Astrocyte (in vitro differentiated cells and primary cell): ENCODE measurements at regions not wholly inside any gene's neighbourhood (a gene's known extent, or its start where the extent isn't known, plus 50 kb on each side); places are given as distances from the start of the nearest gene placed in this dataset.

ENCODE experiments used
- DNase-seq: peaks from one replicate; pipeline ENCODE4 v3.0.0-alpha.2; 2010; ENCODE audit warnings: low read depth
- FAIRE-seq: peaks from 2 replicates; lab custom pipeline; 2011; peaks lifted over from hg19 to GRCh38; lab: Jason Lieb, UNC
- H2AFZ ChIP-seq: 2 replicates; pipeline ENCODE4 v1.6.0; 2012; ENCODE audit warnings: low read depth, low read length, inconsistent platforms
- H3K27ac ChIP-seq: 2 replicates; pipeline ENCODE4 v1.5.1; 2011; ENCODE audit warnings: low read depth, low read length, inconsistent platforms
- H3K27me3 ChIP-seq: 2 replicates; pipeline ENCODE4 v1.6.0; 2011; ENCODE audit warnings: low read length, inconsistent platforms; ENCODE audit not compliant: insufficient read depth
- H3K36me3 ChIP-seq: 2 replicates; pipeline ENCODE4 v1.5.1; 2011; ENCODE audit warnings: low read length, inconsistent platforms; ENCODE audit not compliant: insufficient read depth
- H3K4me1 ChIP-seq: 2 replicates; pipeline ENCODE4 v1.5.1; 2011; ENCODE audit warnings: low read length, inconsistent platforms; ENCODE audit not compliant: insufficient read depth
- H3K4me2 ChIP-seq: 2 replicates; pipeline ENCODE4 v1.6.0; 2012; ENCODE audit warnings: low read length, inconsistent platforms
- H3K4me3 ChIP-seq: 2 replicates; pipeline ENCODE4 v1.5.1; 2011; ENCODE audit warnings: low read depth, mild to moderate bottlenecking, low read length, inconsistent platforms; ENCODE audit not compliant: insufficient read depth
- H3K79me2 ChIP-seq: 2 replicates; pipeline ENCODE4 v1.6.0; 2012; ENCODE audit warnings: mild to moderate bottlenecking, low read length, inconsistent platforms; ENCODE audit not compliant: insufficient read depth
- H3K9ac ChIP-seq: 2 replicates; pipeline ENCODE4 v1.6.0; 2012; ENCODE audit warnings: mild to moderate bottlenecking, low read length, inconsistent platforms
- H3K9me3 ChIP-seq: 2 replicates; pipeline ENCODE4 v1.5.1; 2012; ENCODE audit warnings: low read depth, mild to moderate bottlenecking, low read length, inconsistent platforms; ENCODE audit not compliant: insufficient read depth
- H4K20me1 ChIP-seq: 2 replicates; pipeline ENCODE4 v1.6.0; 2012; ENCODE audit warnings: low read length, inconsistent platforms; ENCODE audit not compliant: insufficient read depth
- H3K27ac Mint-ChIP-seq: one replicate; pipeline ENCODE4 v1.8.0; 2021; ENCODE audit warnings: mild to moderate bottlenecking, mixed read lengths; ENCODE audit not compliant: unreplicated experiment
- H3K27me3 Mint-ChIP-seq: one replicate; pipeline ENCODE4 v1.8.0; 2021; ENCODE audit warnings: low read depth, mixed read lengths; ENCODE audit not compliant: unreplicated experiment
- H3K36me3 Mint-ChIP-seq: one replicate; pipeline ENCODE4 v1.8.0; 2021; ENCODE audit warnings: low read depth, mixed read lengths; ENCODE audit not compliant: unreplicated experiment
- H3K4me1 Mint-ChIP-seq: one replicate; pipeline ENCODE4 v1.8.0; 2021; ENCODE audit warnings: low read depth, mixed read lengths; ENCODE audit not compliant: unreplicated experiment
- H3K4me3 Mint-ChIP-seq: one replicate; pipeline ENCODE4 v1.8.0; 2021; ENCODE audit warnings: mild to moderate bottlenecking, moderate library complexity, mixed read lengths; ENCODE audit not compliant: unreplicated experiment
- H3K9me3 Mint-ChIP-seq: one replicate; pipeline ENCODE4 v1.8.0; 2021; ENCODE audit warnings: mild to moderate bottlenecking, mixed read lengths; ENCODE audit not compliant: unreplicated experiment
- CTCF ChIP-seq: IDR thresholded peaks from 2 replicates; pipeline ENCODE4 v1.5.1; 2011; ENCODE audit warnings: low read depth, mild to moderate bottlenecking, inconsistent platforms, low read length, moderate library complexity; ENCODE audit not compliant: insufficient read depth
- EZH2 ChIP-seq: IDR thresholded peaks from 2 replicates; pipeline ENCODE4 v1.6.1; 2012; ENCODE audit warnings: mild to moderate bottlenecking, low read length, inconsistent platforms; ENCODE audit not compliant: insufficient read depth

- DNase-seq: peak; percentile 58
- Histone ChIP-seq H3K36me3 (no peaks in the 10 kb centered on the region), H3K79me2 (no peaks in the 10 kb centered on the region), H3K27me3 (no peaks in the 10 kb centered on the region), H3K9ac (no peak overlapping the region), H3K4me1 (no peaks in the 10 kb centered on the region), H3K9me3 (no peaks in the 10 kb centered on the region), H2AFZ (no peak overlapping the region), H3K4me3 (no peak overlapping the region), H4K20me1 (no peaks in the 10 kb centered on the region), H3K4me2 (no peak overlapping the region), H3K27ac (no peak overlapping the region)
- Mint-ChIP-seq H3K27me3 (peaks cover 2% of the 10 kb centered on the region), H3K4me1 (no peaks in the 10 kb centered on the region), H3K27ac (no peak overlapping the region), H3K9me3 (peaks cover 3% of the 10 kb centered on the region), H3K4me3 (no peak overlapping the region), H3K36me3 (no peaks in the 10 kb centered on the region)
- no peak for TF ChIP-seq EZH2
- no peak for TF ChIP-seq CTCF
- no peak for FAIRE-seq
Observed at GRCh38 chr15:95295896-95296625, 1034.4 kb upstream of the NR2F2 start.

GRCh38 chr15:95296643-95297042, 1033.9 kb upstream of the NR2F2 start:
- DNase-seq (no peak), FAIRE-seq (no peak)
- H3K4me1 Mint-ChIP-seq: no peaks in the 10 kb centered on the region
- Histone ChIP-seq H3K27ac (no peak overlapping the region), H3K36me3 (no peaks in the 10 kb centered on the region), H3K9me3 (no peaks in the 10 kb centered on the region), H3K4me1 (no peaks in the 10 kb centered on the region), H4K20me1 (no peaks in the 10 kb centered on the region), H3K27me3 (no peaks in the 10 kb centered on the region), H2AFZ (no peak overlapping the region), H3K4me2 (no peak overlapping the region), H3K4me3 (no peak overlapping the region), H3K9ac (no peak overlapping the region), H3K79me2 (no peaks in the 10 kb centered on the region)
- TF ChIP-seq EZH2 (no peak), CTCF (no peak)
- no peak overlapping the region for H3K4me3 Mint-ChIP-seq
- no peak overlapping the region for H3K27ac Mint-ChIP-seq
- no peaks in the 10 kb centered on the region for H3K36me3 Mint-ChIP-seq
- peaks cover 3% of the 10 kb centered on the region for H3K9me3 Mint-ChIP-seq
- H3K27me3 Mint-ChIP-seq: peaks cover 2% of the 10 kb centered on the region

GRCh38 chr15:95298729-95299128, 1031.8 kb upstream of the NR2F2 start:
- Mint-ChIP-seq H3K9me3 (no peaks in the 10 kb centered on the region), H3K36me3 (no peaks in the 10 kb centered on the region), H3K4me3 (no peak overlapping the region), H3K27me3 (peaks cover 2% of the 10 kb centered on the region), H3K27ac (no peak overlapping the region), H3K4me1 (no peaks in the 10 kb centered on the region)
- no peak for FAIRE-seq
- Histone ChIP-seq H3K4me3 (no peak overlapping the region), H3K4me2 (no peak overlapping the region), H3K27me3 (no peaks in the 10 kb centered on the region), H3K9me3 (no peaks in the 10 kb centered on the region), H3K79me2 (no peaks in the 10 kb centered on the region), H3K36me3 (no peaks in the 10 kb centered on the region), H2AFZ (no peak overlapping the region), H3K27ac (no peak overlapping the region), H3K9ac (no peak overlapping the region), H4K20me1 (no peaks in the 10 kb centered on the region), H3K4me1 (no peaks in the 10 kb centered on the region)
- TF ChIP-seq EZH2 (no peak), CTCF (no peak)
- DNase-seq: no peak
